Stimulated activated CD8-positive, alpha-beta memory T cell treated with anti-CD3 and anti-CD28 coated beads, Interleukin-4, amount 100 ng/mL, for 4 hours (primary cell): ENCODE measurements at regions not wholly inside any gene's neighbourhood (a gene's known extent, or its start where the extent isn't known, plus 50 kb on each side); places are given as distances from the start of the nearest gene placed in this dataset.

ENCODE experiments used
- DNase-seq, 2 donors: peaks; one replicate each; pipeline ENCODE4 v3.0.0-alpha.2; 2020; ENCODE audit warnings: low read depth in 2 of 2, low spot score in 1 of 2

- DNase-seq, result no peak
Observed at GRCh38 chr16:66069587-66069986, 296.9 kb upstream of the CDH5 start.

- no peak for DNase-seq
Observed at GRCh38 chr16:66066404-66066803, 300.1 kb upstream of the CDH5 start.

DNA sequence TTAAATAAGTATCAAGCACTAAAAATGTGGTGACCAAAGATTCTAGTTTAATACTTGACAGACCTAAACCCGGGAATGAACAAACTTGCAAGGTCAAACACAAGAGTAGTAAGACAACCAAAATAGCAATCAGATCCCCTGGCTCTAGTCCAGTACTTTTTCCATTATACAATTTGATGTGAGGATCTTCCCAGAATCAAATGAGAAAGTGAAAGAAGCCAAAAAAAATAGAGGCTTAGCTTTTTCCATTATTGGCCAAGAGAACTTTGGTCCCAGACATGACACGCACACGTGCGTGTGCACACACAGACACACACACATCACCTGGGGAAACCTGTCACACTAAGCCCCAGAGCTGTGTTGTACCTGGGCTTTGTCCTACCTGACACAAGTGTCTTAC is 300.6 kb upstream of the CDH5 start:
- DNase-seq, result no peak

DNA sequence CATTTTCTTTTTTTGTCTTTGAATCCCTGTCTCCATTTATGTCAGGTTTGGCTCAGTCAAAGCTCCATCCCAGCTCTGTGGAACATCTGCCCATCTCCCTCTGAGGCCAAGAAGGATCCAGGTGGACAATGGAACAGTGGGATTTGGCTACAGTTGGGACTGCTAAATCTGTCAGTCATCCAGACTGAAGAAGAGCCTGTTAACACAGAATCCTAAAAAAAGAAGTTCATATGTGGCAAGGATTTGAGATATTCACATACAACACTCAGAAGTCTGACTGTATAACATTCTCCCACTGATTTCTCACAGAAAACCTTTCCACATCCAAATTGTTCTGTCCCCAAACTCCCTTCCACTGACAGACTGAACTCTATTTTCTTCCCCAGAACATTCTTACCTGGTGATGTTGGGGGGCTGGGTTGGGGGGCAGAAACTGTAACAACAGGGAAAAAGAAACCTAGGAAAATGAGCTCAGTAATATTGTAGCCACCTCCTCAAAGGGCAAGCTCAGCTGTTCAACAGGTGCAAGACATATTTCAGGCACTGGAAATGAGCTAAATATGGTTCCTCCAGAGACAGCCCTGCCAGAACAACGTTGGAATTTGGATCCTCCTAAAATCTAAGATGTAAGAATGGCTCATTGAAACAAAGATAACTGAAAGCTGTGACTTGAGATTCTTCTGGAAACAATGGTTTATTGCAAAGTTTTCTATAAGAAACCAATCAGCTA is 301.5 kb upstream of the CDH5 start:
- no peak for DNase-seq

DNA sequence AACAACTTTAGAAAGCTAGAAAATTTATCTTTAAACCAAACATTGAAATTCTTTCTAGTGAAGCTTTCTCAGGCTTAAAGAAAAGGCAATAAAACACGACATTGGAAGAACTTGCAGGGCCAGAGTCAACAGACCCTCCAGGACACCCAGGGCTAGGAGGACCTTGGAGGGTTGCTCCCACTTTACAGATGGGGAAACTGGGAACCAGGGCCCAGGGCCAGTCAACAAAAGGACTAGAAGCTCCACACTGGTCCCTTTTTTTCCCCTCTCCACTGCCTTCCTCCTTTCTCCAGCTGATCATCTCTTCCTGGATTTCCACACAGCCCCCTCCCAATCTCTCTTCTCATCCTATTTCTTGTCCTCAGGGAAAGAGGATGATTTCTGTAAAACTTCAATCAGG is 307.7 kb upstream of the CDH5 start:
- DNase-seq, result no peak

DNA sequence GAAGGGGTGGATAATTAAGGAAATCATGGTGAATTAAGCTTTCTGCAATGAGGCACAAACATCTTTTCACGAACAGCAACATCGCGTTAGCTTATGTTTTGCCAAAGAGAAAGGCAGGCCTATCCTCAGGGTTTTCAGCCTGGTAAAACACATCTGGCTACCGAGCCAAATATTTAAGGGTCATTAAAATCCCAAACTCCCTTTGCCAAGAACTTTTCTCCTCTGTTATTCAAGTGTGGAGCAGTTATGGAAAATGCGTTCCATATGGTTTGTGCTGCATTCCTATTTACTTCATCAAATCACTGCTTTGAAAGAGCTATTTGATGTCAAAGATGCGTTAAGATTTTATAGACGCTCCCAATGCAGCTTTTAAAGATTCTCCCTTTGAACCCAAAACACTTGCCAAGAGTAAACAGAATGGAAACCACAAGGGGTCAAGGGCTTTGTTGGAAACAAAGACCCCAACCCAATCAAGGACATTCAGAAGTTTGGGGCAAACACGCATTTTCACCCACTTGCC is 308.3 kb upstream of the CDH5 start:
- DNase-seq, result no peak

DNA sequence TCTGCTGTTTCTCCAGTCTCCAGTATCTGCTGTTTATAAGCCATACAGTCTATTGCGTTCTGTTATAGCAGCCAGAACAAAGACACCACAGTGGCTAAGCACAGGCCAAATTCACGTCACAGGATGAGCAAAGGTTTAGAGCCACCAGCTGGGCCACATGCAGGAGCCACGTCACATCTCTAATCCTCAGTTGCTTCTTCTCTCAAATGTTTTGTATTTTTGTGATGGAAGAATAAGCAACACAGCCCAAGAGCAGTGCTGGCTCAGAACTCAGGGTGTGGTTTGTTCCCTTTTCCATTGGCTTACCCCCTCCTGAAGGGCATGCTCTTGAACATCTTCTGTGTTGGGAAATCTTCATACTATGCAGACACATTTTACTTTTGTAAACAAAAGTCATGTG is 309.4 kb upstream of the CDH5 start:
- no peak for DNase-seq

- DNase-seq, result no peak
Observed at GRCh38 chr16:66054095-66054494, 312.4 kb upstream of the CDH5 start.

DNA sequence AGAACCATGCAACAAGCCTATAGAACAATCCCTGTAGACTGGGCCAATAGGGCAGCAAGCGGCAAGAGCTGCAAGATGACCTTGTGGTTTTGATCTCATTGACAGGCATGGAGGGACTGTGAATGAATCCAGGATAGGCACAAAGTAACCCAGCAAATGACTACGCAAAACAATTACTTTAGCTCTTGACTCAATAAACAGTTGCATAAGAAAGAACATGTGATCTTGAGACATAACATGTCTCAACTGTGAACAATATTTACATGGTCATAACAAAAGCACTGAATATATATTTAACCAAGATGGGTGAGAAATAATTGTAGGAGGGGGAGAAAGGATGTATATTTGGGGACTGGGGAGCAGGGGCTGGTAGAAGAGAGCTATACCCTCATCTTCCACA is 313.7 kb upstream of the CDH5 start:
- no peak for DNase-seq

GRCh38 chr16:66050991-66051390 is 315.5 kb upstream of the CDH5 start:
- no peak for DNase-seq

DNA sequence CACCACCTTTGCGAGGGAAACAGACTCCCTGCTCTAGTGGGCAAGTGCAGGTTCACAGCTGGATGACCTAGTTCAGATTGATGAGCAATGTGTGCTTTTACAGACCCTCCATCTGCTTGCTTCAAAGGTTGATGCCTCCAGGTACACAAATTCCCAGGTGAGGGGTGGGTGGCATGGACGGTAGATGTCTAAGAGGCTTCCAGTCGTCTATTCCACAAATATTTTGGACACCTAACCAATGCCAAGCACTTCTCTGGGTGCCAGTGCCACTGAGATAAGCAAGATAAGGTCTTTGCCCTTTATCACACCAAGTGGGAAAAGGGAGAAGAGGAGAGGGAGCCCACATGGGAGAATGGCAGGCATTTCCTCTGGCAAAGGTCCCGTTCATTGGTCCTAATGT is 316.6 kb upstream of the CDH5 start:
- no peak for DNase-seq

GRCh38 chr16:66045626-66046025 is 320.9 kb upstream of the CDH5 start:
- no peak for DNase-seq

DNA sequence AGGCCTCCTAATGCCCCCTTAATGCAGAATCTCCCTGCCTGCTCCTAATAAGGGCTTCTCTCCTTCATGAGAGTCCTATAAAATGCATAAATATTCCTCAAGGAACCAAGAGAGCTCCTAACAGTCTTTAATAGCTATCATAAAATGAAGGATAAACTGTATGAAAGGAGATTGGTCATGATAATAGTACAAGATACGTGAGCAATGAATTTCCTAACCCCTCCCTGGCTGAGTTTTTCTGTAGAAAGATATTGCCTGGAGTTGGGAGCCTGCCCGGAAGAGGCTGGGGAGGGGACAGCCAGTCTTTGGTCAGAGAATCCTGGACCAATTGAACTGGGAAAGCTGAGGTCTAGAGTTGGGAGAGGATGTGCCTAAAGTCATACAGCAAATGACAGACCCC is 321.9 kb upstream of the CDH5 start:
- DNase-seq, result no peak

- DNase-seq, result no peak
Observed at GRCh38 chr16:66044089-66044488, 322.4 kb upstream of the CDH5 start.

- no peak for DNase-seq
Observed at GRCh38 chr16:66043326-66043725, 323.2 kb upstream of the CDH5 start.

- DNase-seq, result no peak
Observed at GRCh38 chr16:66042341-66042740, 324.1 kb upstream of the CDH5 start.

GRCh38 chr16:66041907-66042306 is 324.6 kb upstream of the CDH5 start:
- DNase-seq, result no peak

- no peak for DNase-seq
Observed at GRCh38 chr16:66039793-66040192, 326.7 kb upstream of the CDH5 start.

DNA sequence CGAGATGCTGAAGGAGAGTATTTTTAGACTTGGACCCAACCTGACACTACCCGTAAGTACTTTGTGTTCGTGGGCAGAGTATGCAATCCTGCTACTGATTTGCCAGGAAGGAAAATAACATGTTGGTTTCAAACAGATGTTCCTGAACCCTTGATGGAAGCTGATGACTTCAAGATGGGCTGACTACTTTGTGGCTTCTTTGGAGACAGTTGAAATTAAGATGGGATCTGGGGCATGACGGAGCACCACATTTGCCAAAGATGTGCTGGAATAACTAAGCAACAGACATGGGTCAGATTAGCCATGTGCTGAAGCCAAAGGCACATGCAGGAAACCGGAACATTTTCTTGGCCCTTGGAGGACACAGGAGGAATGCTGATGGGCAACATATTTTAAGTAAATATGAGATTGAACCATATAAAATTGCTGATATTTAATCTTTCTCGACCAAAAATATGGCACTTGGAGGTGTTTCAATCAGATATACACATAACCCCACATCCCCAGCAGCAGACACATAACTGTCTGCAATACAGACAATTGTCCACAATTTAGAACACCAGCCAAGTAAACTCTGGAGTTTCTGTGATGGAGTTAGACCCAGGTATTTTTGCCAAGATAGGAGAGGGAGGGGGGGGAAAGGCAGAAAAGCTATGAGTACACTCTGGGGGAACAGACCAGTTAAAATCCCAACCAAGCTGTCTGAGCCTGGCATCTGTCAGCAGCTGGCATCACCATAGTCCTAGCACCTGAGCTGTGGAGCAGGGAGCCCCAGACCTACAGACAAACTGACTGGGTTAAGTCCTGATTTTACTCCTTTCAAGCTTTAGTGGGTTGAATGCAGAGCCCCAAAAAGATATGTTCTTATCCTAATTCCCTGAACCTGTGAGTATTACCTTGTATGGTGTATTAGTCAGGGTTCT is 329.4 kb upstream of the CDH5 start:
- DNase-seq, result no peak

GRCh38 chr16:66036184-66036583 is 330.3 kb upstream of the CDH5 start:
- no peak for DNase-seq

DNA sequence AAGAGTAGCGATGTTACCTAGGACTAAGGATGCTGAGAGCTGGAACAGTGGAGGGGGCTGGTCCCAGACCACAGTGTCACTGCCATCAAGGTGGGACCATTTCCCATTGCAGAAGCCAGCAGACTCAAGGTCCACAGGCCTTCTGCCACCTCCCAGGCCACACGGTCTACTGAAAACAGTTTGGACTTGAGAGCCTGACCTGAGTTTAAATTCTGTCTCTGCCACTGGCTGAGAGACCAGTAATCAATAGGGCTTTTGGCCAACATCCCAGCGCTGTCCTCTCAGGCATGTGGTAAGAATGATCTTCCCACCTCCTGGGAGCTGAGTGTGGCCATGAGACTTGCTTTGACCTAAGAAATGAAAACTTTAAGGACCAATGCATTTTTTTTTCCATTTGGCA is 331.4 kb upstream of the CDH5 start:
- DNase-seq, result no peak

DNA sequence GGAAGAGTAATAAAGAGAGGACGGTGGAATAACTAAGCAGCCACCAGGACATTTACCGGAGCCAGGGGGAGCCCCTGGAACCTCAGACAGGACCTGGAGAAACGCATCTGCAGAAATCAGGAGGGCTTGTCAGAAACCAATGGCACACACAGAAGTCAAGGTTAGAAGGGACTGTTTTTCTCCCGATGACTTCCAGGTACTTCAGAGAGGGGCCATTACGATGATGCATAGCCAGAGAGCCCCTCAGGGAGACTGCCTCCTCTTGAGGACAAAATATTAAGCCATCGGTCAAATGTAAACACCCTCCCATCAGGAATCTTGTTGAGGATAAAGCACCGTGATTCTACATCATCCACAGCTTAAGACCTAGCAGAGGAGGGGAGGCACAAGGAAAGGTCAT is 333.6 kb upstream of the CDH5 start:
- no peak for DNase-seq
